Neuronal stem cell (in vitro differentiated cells): ENCODE measurements at regions not wholly inside any gene's neighbourhood (a gene's known extent, or its start where the extent isn't known, plus 50 kb on each side); places are given as distances from the start of the nearest gene placed in this dataset.

Experiments used
- DNase-seq: peaks from one replicate; pipeline ENCODE4 v3.0.0-alpha.2; 2013; ENCODE audit warnings: low spot score
- H2AFZ ChIP-seq: one replicate; pipeline ENCODE4 v1.6.1; 2013; ENCODE audit warnings: mild to moderate bottlenecking, low read length, inconsistent platforms
- H2AK5ac ChIP-seq: 2 replicates; pipeline ENCODE4 v1.6.1; 2013; ENCODE audit warnings: low read depth, mild to moderate bottlenecking, inconsistent platforms, low read length, moderate library complexity, mixed read lengths
- H2BK120ac ChIP-seq: 2 replicates; pipeline ENCODE4 v1.6.1; 2013; ENCODE audit warnings: low read depth, mild to moderate bottlenecking, inconsistent platforms, low read length, moderate library complexity, mixed read lengths
- H2BK12ac ChIP-seq: one replicate; pipeline ENCODE4 v1.6.1; 2013; ENCODE audit warnings: low read length, inconsistent platforms
- H2BK15ac ChIP-seq: 2 replicates; pipeline ENCODE4 v1.6.1; 2013; ENCODE audit warnings: mild to moderate bottlenecking, low read length, inconsistent platforms, mixed read lengths
- H2BK5ac ChIP-seq: one replicate; pipeline ENCODE4 v1.6.1; 2013; ENCODE audit warnings: inconsistent platforms, mild to moderate bottlenecking, low read length, moderate library complexity
- H3K14ac ChIP-seq: one replicate; pipeline ENCODE4 v1.6.1; 2013; ENCODE audit warnings: low read length, inconsistent platforms
- H3K18ac ChIP-seq: 2 replicates; pipeline ENCODE4 v1.6.1; 2013; ENCODE audit warnings: low read length, inconsistent platforms
- H3K23ac ChIP-seq: 2 replicates; pipeline ENCODE4 v1.6.1; 2013; ENCODE audit warnings: low read depth, mild to moderate bottlenecking, mixed read lengths, low read length, inconsistent platforms; ENCODE audit not compliant: poor library complexity
- H3K27ac ChIP-seq: replicated peaks from 3 replicates; pipeline ENCODE4 v1.5.1; 2013; ENCODE audit warnings: low read length, inconsistent platforms
- H3K27me3 ChIP-seq, 3 experiments: 2 replicates each; pipeline ENCODE4 v1.6.1; 2013; ENCODE audit warnings: low read length in 3 of 3, mild to moderate bottlenecking in 2 of 3, inconsistent platforms in 1 of 3, low read depth in 1 of 3, mixed read lengths in 1 of 3, moderate library complexity in 1 of 3; ENCODE audit not compliant: control insufficient read depth in 3 of 3, insufficient read depth in 3 of 3
- H3K36me3 ChIP-seq, 2 donors: replicated peaks in 1 of 2; 2 replicates each; pipeline ENCODE4 v1.6.1; 2013; ENCODE audit warnings: low read length in 2 of 2; ENCODE audit not compliant: control insufficient read depth in 2 of 2, insufficient read depth in 2 of 2
- H3K4ac ChIP-seq: 2 replicates; pipeline ENCODE4 v1.6.1; 2013; ENCODE audit warnings: inconsistent platforms, mild to moderate bottlenecking, low read length, moderate library complexity
- H3K4me1 ChIP-seq, 2 donors: 1 replicate in 1 of 2; 2 replicates in 1 of 2; pipeline ENCODE4 v1.6.1; 2013; ENCODE audit warnings: low read length in 2 of 2, low read depth in 1 of 2; ENCODE audit not compliant: control insufficient read depth in 2 of 2, insufficient read depth in 1 of 2
- H3K4me2 ChIP-seq: one replicate; pipeline ENCODE4 v1.6.1; 2013; ENCODE audit warnings: mild to moderate bottlenecking, low read length, inconsistent platforms; ENCODE audit not compliant: insufficient read depth, poor library complexity, severe bottlenecking
- H3K4me3 ChIP-seq, 2 donors: 2 replicates each; pipeline ENCODE4 v1.5.1; 2013; ENCODE audit warnings: low read length in 2 of 2, mild to moderate bottlenecking in 2 of 2, inconsistent platforms in 1 of 2, moderate library complexity in 1 of 2
- H3K79me1 ChIP-seq: one replicate; pipeline ENCODE4 v1.6.1; 2013; ENCODE audit warnings: low read depth, mild to moderate bottlenecking, inconsistent platforms, low read length, moderate library complexity
- H3K9ac ChIP-seq: one replicate; pipeline ENCODE4 v1.6.1; 2013; ENCODE audit warnings: mild to moderate bottlenecking, low read depth, low read length, inconsistent platforms; ENCODE audit not compliant: poor library complexity
- H3K9me3 ChIP-seq, 2 donors: replicated peaks in 1 of 2; 2 replicates each; pipeline versions ENCODE3 to v1.6.1; 2013; ENCODE audit warnings: low read length in 2 of 2, mild to moderate bottlenecking in 2 of 2, inconsistent platforms in 1 of 2, low read depth in 1 of 2, mixed read lengths in 1 of 2, moderate library complexity in 1 of 2; ENCODE audit not compliant: control insufficient read depth in 2 of 2, insufficient read depth in 1 of 2
- H4K8ac ChIP-seq: one replicate; pipeline ENCODE4 v1.6.1; 2013; ENCODE audit warnings: low read depth, mild to moderate bottlenecking, inconsistent platforms, low read length, moderate library complexity
- H4K91ac ChIP-seq: one replicate; pipeline ENCODE4 v1.6.1; 2013; ENCODE audit warnings: low read length, low read depth, mild to moderate bottlenecking, inconsistent platforms; ENCODE audit not compliant: poor library complexity
- WGBS, 2 donors: extraction: QIAGEN DNeasy Blood & Tissue Kit; methylation state at CpG; one replicate each; pipeline ENCODE4 v1.1.7; 2013; ENCODE audit warnings: missing lambda C conversion rate in 2 of 2, mixed read lengths in 1 of 2; ENCODE audit not compliant: insufficient read length in 2 of 2, insufficient replicate concordance in 1 of 2; ENCODE audit errors: extremely low coverage in 2 of 2; 5-methylcytosine and 5-hydroxymethylcytosine counted together

GRCh38 chr5:105963696-105964255, 1707.0 kb downstream of the EFNA5 start:
- H2AFZ ChIP-seq: peak overlapping the region; percentile 2
- H2AK5ac ChIP-seq: no peak overlapping the region
- H2BK120ac ChIP-seq: no peak overlapping the region
- no peak overlapping the region for H3K23ac ChIP-seq
- no peak overlapping the region for H4K91ac ChIP-seq
- no peaks in the 10 kb centered on the region for H3K4me1 ChIP-seq
- no peak overlapping the region for H3K4ac ChIP-seq
- H3K14ac ChIP-seq: no peak overlapping the region
- no peaks in the 10 kb centered on the region for H3K9me3 ChIP-seq
- H3K27ac ChIP-seq: no peak overlapping the region
- no peaks in the 10 kb centered on the region for H3K36me3 ChIP-seq
- H2BK15ac ChIP-seq: no peak overlapping the region
- no peak overlapping the region for H3K9ac ChIP-seq
- no peaks in the 10 kb centered on the region for H3K79me1 ChIP-seq
- no CpG with 5 or more reads among the region's 2 CpGs for WGBS, 2 donors
- H3K18ac ChIP-seq: no peak overlapping the region
- DNase-seq: no peak
- no peak overlapping the region for H2BK5ac ChIP-seq
- no peak overlapping the region for H4K8ac ChIP-seq
- H3K27me3 ChIP-seq: no peaks in the 10 kb centered on the region
- no peak overlapping the region for H2BK12ac ChIP-seq
- H3K4me3 ChIP-seq: no peak overlapping the region
- no peak overlapping the region for H3K4me2 ChIP-seq

- no CpG with 5 or more reads among the region's 2 CpGs for WGBS, 2 donors
- no peaks in the 10 kb centered on the region for H3K79me1 ChIP-seq
- H2BK5ac ChIP-seq: no peak overlapping the region
- no peak overlapping the region for H2AFZ ChIP-seq
- DNase-seq: no peak
- no peak overlapping the region for H3K9ac ChIP-seq
- no peak overlapping the region for H3K4me2 ChIP-seq
- H4K91ac ChIP-seq: no peak overlapping the region
- no peak overlapping the region for H3K18ac ChIP-seq
- no peaks in the 10 kb centered on the region for H3K36me3 ChIP-seq
- H3K14ac ChIP-seq: no peak overlapping the region
- H2AK5ac ChIP-seq: no peak overlapping the region
- no peak overlapping the region for H3K4ac ChIP-seq
- no peak overlapping the region for H4K8ac ChIP-seq
- no peak overlapping the region for H3K27ac ChIP-seq
- H3K4me1 ChIP-seq: no peaks in the 10 kb centered on the region
- H2BK120ac ChIP-seq: no peak overlapping the region
- H3K27me3 ChIP-seq: no peaks in the 10 kb centered on the region
- H3K9me3 ChIP-seq: no peaks in the 10 kb centered on the region
- H2BK12ac ChIP-seq: no peak overlapping the region
- no peak overlapping the region for H3K23ac ChIP-seq
- H3K4me3 ChIP-seq: no peak overlapping the region
- no peak overlapping the region for H2BK15ac ChIP-seq
These were observed 1709.2 kb downstream of the EFNA5 start for GRCh38 chr5:105961572-105961971.

- Histone ChIP-seq H4K8ac (no peak overlapping the region), H3K27me3 (no peaks in the 10 kb centered on the region), H2BK5ac (no peak overlapping the region), H3K9me3 (no peaks in the 10 kb centered on the region), H4K91ac (no peak overlapping the region), H3K79me1 (no peaks in the 10 kb centered on the region), H3K4me2 (no peak overlapping the region), H3K18ac (no peak overlapping the region), H3K23ac (no peak overlapping the region), H3K36me3 (no peaks in the 10 kb centered on the region), H2BK120ac (no peak overlapping the region), H3K4me1 (no peaks in the 10 kb centered on the region), H3K14ac (no peak overlapping the region), H3K9ac (no peak overlapping the region), H3K4me3 (no peak overlapping the region), H2AFZ (peak overlapping the region; percentile 68), H2BK12ac (no peak overlapping the region), H3K4ac (no peak overlapping the region), H2BK15ac (no peak overlapping the region), H2AK5ac (no peak overlapping the region), H3K27ac (no peak overlapping the region)
- WGBS, 2 donors: no CpG with 5 or more reads among the region's 1 CpG
- no peak for DNase-seq
These were observed 1714.1 kb downstream of the EFNA5 start for GRCh38 chr5:105956456-105957196.

GRCh38 chr5:105954341-105954740, 1716.4 kb downstream of the EFNA5 start:
- Histone ChIP-seq H3K79me1 (no peaks in the 10 kb centered on the region), H2BK5ac (no peak overlapping the region), H3K9ac (no peak overlapping the region), H3K4ac (no peak overlapping the region), H2BK120ac (no peak overlapping the region), H3K36me3 (no peaks in the 10 kb centered on the region), H4K8ac (no peak overlapping the region), H3K27ac (no peak overlapping the region), H3K4me3 (no peak overlapping the region), H3K4me2 (no peak overlapping the region), H2BK15ac (no peak overlapping the region), H3K27me3 (no peaks in the 10 kb centered on the region), H4K91ac (no peak overlapping the region), H3K4me1 (no peaks in the 10 kb centered on the region), H2AFZ (no peak overlapping the region), H2BK12ac (no peak overlapping the region), H3K14ac (no peak overlapping the region), H2AK5ac (no peak overlapping the region), H3K18ac (no peak overlapping the region), H3K9me3 (no peaks in the 10 kb centered on the region), H3K23ac (no peak overlapping the region)
- WGBS, 2 donors: 100% methylated on average over 1 of the region's 3 CpGs
- DNase-seq: no peak
